IPS DF 6.9 (cell line): ENCODE measurements at regions not wholly inside any gene's neighbourhood (a gene's known extent, or its start where the extent isn't known, plus 50 kb on each side); places are given as distances from the start of the nearest gene placed in this dataset.

ENCODE experiments used
- DNase-seq: peaks from one replicate; pipeline ENCODE4 v3.0.0-alpha.2; 2013; ENCODE audit warnings: low read depth, low spot score
- H3K27ac ChIP-seq: one replicate; pipeline ENCODE4 v1.5.1; 2013; ENCODE audit warnings: low read length, control low read depth
- H3K27me3 ChIP-seq: 2 replicates; pipeline ENCODE4 v1.6.1; 2013; ENCODE audit warnings: mild to moderate bottlenecking, low read length; ENCODE audit not compliant: control insufficient read depth, insufficient read depth
- H3K36me3 ChIP-seq: 2 replicates; pipeline ENCODE4 v1.6.1; 2013; ENCODE audit warnings: low read length; ENCODE audit not compliant: control insufficient read depth, insufficient read depth
- H3K4me1 ChIP-seq: 2 replicates; pipeline ENCODE4 v1.6.1; 2013; ENCODE audit warnings: low read length; ENCODE audit not compliant: control insufficient read depth, insufficient read depth
- H3K4me3 ChIP-seq: 2 replicates; pipeline ENCODE4 v1.5.1; 2013; ENCODE audit warnings: mild to moderate bottlenecking, low read length
- H3K9me3 ChIP-seq: 2 replicates; pipeline ENCODE4 v1.6.1; 2013; ENCODE audit warnings: low read length, inconsistent platforms; ENCODE audit not compliant: control insufficient read depth, insufficient read depth
- WGBS: extraction: QIAGEN DNeasy Blood & Tissue Kit; methylation state at CpG from one replicate; pipeline ENCODE4 v1.1.7; 2013; ENCODE audit warnings: mixed read lengths, missing lambda C conversion rate; ENCODE audit not compliant: insufficient read length, insufficient coverage; 5-methylcytosine and 5-hydroxymethylcytosine counted together

- no peaks in the 10 kb centered on the region for H3K36me3 ChIP-seq
- no CpG with 5 or more reads among the region's 1 CpG for WGBS
- H3K9me3 ChIP-seq: no peaks in the 10 kb centered on the region
- no peaks in the 10 kb centered on the region for H3K27me3 ChIP-seq
- DNase-seq: no peak
- no peak overlapping the region for H3K4me3 ChIP-seq
- no peaks in the 10 kb centered on the region for H3K4me1 ChIP-seq
- H3K27ac ChIP-seq: no peak overlapping the region
These were observed 131.1 kb upstream of the IPO5 start for GRCh38 chr13:97822377-97822776.

GRCh38 chr13:97826421-97827012, 127.0 kb upstream of the IPO5 start:
- no CpG with 5 or more reads among the region's 5 CpGs for WGBS
- Histone ChIP-seq H3K27ac (no peak overlapping the region), H3K9me3 (no peaks in the 10 kb centered on the region), H3K36me3 (no peaks in the 10 kb centered on the region), H3K4me1 (no peaks in the 10 kb centered on the region), H3K27me3 (no peaks in the 10 kb centered on the region), H3K4me3 (no peak overlapping the region)
- DNase-seq: no peak

- no peak overlapping the region for H3K27ac ChIP-seq
- H3K4me1 ChIP-seq: no peaks in the 10 kb centered on the region
- no peak overlapping the region for H3K4me3 ChIP-seq
- H3K9me3 ChIP-seq: no peaks in the 10 kb centered on the region
- H3K27me3 ChIP-seq: no peaks in the 10 kb centered on the region
- no CpG with 5 or more reads among the region's 5 CpGs for WGBS
- DNase-seq: no peak
- no peaks in the 10 kb centered on the region for H3K36me3 ChIP-seq
These were observed 119.2 kb upstream of the IPO5 start for GRCh38 chr13:97834250-97834649.

- no peak for DNase-seq
- no peaks in the 10 kb centered on the region for H3K36me3 ChIP-seq
- no peak overlapping the region for H3K27ac ChIP-seq
- no peak overlapping the region for H3K4me3 ChIP-seq
- no CpG with 5 or more reads among the region's 1 CpG for WGBS
- no peaks in the 10 kb centered on the region for H3K4me1 ChIP-seq
- H3K27me3 ChIP-seq: no peaks in the 10 kb centered on the region
- H3K9me3 ChIP-seq: no peaks in the 10 kb centered on the region
These were observed 110.3 kb upstream of the IPO5 start for GRCh38 chr13:97843189-97843588.

GRCh38 chr13:97844151-97844550, 109.3 kb upstream of the IPO5 start:
- no peaks in the 10 kb centered on the region for H3K27me3 ChIP-seq
- DNase-seq: no peak
- no peaks in the 10 kb centered on the region for H3K36me3 ChIP-seq
- H3K27ac ChIP-seq: no peak overlapping the region
- no peaks in the 10 kb centered on the region for H3K4me1 ChIP-seq
- H3K4me3 ChIP-seq: no peak overlapping the region
- no CpG with 5 or more reads among the region's 5 CpGs for WGBS
- no peaks in the 10 kb centered on the region for H3K9me3 ChIP-seq

GRCh38 chr13:97848886-97849285, 104.6 kb upstream of the IPO5 start:
- Histone ChIP-seq H3K4me1 (no peaks in the 10 kb centered on the region), H3K9me3 (no peaks in the 10 kb centered on the region), H3K4me3 (no peak overlapping the region), H3K27ac (no peak overlapping the region), H3K27me3 (no peaks in the 10 kb centered on the region), H3K36me3 (no peaks in the 10 kb centered on the region)
- no CpG with 5 or more reads among the region's 3 CpGs for WGBS
- no peak for DNase-seq

GRCh38 chr13:97849305-97849704, 104.2 kb upstream of the IPO5 start:
- no CpG with 5 or more reads among the region's 4 CpGs for WGBS
- Histone ChIP-seq H3K36me3 (no peaks in the 10 kb centered on the region), H3K4me3 (no peak overlapping the region), H3K9me3 (no peaks in the 10 kb centered on the region), H3K27ac (no peak overlapping the region), H3K4me1 (no peaks in the 10 kb centered on the region), H3K27me3 (no peaks in the 10 kb centered on the region)
- DNase-seq: no peak

GRCh38 chr13:97851269-97851668, 102.2 kb upstream of the IPO5 start:
- DNase-seq: no peak
- Histone ChIP-seq H3K9me3 (no peaks in the 10 kb centered on the region), H3K4me1 (no peaks in the 10 kb centered on the region), H3K36me3 (no peaks in the 10 kb centered on the region), H3K4me3 (no peak overlapping the region), H3K27me3 (no peaks in the 10 kb centered on the region), H3K27ac (no peak overlapping the region)
- WGBS: no CpG with 5 or more reads among the region's 4 CpGs

GRCh38 chr13:97852181-97852874, 101.1 kb upstream of the IPO5 start:
- Histone ChIP-seq H3K4me1 (no peaks in the 10 kb centered on the region), H3K27me3 (no peaks in the 10 kb centered on the region), H3K27ac (no peak overlapping the region), H3K36me3 (no peaks in the 10 kb centered on the region), H3K9me3 (no peaks in the 10 kb centered on the region), H3K4me3 (no peak overlapping the region)
- DNase-seq: no peak
- 100% methylated on average over 2 of the region's 5 CpGs for WGBS

- H3K27ac ChIP-seq: no peak overlapping the region
- no CpG with 5 or more reads among the region's 4 CpGs for WGBS
- no peaks in the 10 kb centered on the region for H3K27me3 ChIP-seq
- H3K4me1 ChIP-seq: no peaks in the 10 kb centered on the region
- no peak for DNase-seq
- H3K4me3 ChIP-seq: no peak overlapping the region
- H3K36me3 ChIP-seq: no peaks in the 10 kb centered on the region
- H3K9me3 ChIP-seq: no peaks in the 10 kb centered on the region
These were observed 99.9 kb upstream of the IPO5 start for GRCh38 chr13:97853550-97853949.
